ENCODE measurements at regions not wholly inside any gene's neighbourhood (a gene's known extent, or its start where the extent isn't known, plus 50 kb on each side); places are given as distances from the start of the nearest gene placed in this dataset.
A peak's percentile ranks its signal among the peaks of the same experiment; 100 is the strongest.
"Not testable (repeated sequence)": the region's sequence is repeated elsewhere in the genome, so short reads cannot be mapped to it uniquely, and the experiment has no call there.

- DNase-seq (ENCODE audit: low read depth in 3 of 3, low spot score in 2 of 3): peak in 1 of 3 donors; percentile 18
Measured at GRCh38 chr5:100398815-100399214, 136.4 kb upstream of the FAM174A start.

GRCh38 chr5:100379254-100379858 lies 155.8 kb upstream of the FAM174A start:
- not testable (repeated sequence) for DNase-seq (ENCODE audit: low read depth in 3 of 3, low spot score in 2 of 3)

- DNase-seq (ENCODE audit: low read depth in 3 of 3, low spot score in 2 of 3): not testable (repeated sequence)
Measured at GRCh38 chr5:100364757-100365478, 170.3 kb upstream of the FAM174A start.

- DNase-seq (ENCODE audit: low read depth in 3 of 3, low spot score in 2 of 3): not testable (repeated sequence)
Measured at GRCh38 chr5:100364343-100364742, 170.8 kb upstream of the FAM174A start.

DNA sequence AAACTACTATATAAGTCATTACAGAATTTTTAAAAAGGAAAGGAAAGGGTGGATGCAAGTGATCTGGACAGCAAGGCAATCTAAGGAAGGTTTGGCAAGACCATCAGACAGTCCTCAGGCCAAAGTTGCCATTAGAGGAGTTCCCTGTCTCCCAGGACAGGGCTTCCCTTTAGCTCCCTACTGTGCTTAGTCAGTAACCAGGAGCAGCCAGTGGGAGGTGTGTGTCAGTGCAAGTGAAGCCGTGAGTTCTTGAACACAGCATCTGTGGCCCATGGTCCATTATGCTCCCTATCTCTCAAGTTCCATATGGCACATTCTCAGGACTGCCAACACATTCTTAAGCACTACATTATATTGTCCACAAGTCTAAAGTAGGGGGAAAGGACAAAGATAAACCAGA lies 175.2 kb upstream of the FAM174A start:
- not testable (repeated sequence) for DNase-seq (ENCODE audit: low read depth in 3 of 3, low spot score in 2 of 3)

GRCh38 chr5:100346269-100346668 lies 188.9 kb upstream of the FAM174A start:
- not testable (repeated sequence) for DNase-seq (ENCODE audit: low read depth in 3 of 3, low spot score in 2 of 3)

- not testable (repeated sequence) for DNase-seq (ENCODE audit: low read depth in 3 of 3, low spot score in 2 of 3)
Measured at GRCh38 chr5:100341485-100341884, 193.7 kb upstream of the FAM174A start.

- no peak for DNase-seq (ENCODE audit: low read depth in 3 of 3, low spot score in 2 of 3)
Measured at GRCh38 chr5:100322483-100322882, 212.7 kb upstream of the FAM174A start.

DNA sequence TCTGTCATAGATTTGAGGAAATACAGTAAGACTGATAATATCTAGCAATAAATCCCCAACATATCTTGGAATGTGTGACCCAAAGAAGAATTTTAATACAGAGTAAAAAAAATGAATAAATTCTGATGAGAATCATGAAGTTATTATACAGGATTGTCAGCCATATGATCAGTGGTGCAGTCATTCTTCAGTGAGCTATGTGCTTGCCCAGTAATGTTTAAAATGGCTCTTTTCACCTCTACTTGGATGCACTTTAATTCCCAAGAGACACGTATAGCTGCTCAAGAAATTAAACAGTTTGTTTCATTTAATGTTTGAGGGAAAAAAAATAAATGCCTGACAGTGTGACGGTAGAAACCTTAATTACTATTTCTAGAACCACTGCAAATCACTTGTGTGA lies 215.3 kb upstream of the FAM174A start:
- DNase-seq (ENCODE audit: low read depth in 3 of 3, low spot score in 2 of 3): no peak

DNA sequence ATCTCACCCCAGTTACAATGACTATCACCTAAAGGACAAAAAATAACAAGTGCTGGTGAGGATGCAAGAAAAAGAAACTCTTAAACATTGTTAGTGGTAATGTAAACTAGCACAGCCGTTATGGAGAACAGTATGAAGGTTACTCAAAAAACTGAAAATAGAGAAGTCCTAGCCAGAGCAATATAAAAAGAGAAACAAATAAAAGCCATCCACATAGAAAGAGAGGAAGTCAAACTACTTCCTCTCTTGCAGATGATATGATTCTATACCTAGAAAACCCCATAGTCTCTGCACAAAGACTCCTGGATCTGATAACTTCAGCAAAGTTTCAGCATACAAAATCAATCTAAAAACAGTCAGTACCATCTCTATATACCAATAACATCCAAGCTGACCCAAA lies 221.5 kb upstream of the FAM174A start:
- no peak for DNase-seq (ENCODE audit: low read depth in 3 of 3, low spot score in 2 of 3)

DNA sequence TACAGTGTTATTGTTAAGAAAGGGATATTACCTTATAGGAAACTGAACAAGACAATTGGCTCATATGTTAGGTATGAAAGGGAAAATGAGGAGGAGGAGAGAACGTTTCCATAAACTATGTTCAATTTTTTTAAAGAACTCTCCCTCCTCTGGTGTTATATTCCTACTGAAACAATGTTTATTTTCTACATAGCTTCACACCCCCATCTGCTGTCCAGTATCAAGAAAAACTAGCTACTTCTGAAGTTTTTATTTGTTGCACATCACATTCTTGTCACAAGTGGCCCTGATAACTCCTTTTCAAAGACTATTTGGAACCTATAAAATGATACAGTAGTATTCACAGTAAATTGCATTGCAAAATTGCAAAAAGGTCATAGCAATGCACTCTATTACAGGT lies 223.4 kb upstream of the FAM174A start:
- peak in 1 of 3 donors; percentile 4 for DNase-seq (ENCODE audit: low read depth in 3 of 3, low spot score in 2 of 3)

- no peak for DNase-seq (ENCODE audit: low read depth in 3 of 3, low spot score in 2 of 3)
Measured at GRCh38 chr5:100306000-100306399, 229.2 kb upstream of the FAM174A start.

DNA sequence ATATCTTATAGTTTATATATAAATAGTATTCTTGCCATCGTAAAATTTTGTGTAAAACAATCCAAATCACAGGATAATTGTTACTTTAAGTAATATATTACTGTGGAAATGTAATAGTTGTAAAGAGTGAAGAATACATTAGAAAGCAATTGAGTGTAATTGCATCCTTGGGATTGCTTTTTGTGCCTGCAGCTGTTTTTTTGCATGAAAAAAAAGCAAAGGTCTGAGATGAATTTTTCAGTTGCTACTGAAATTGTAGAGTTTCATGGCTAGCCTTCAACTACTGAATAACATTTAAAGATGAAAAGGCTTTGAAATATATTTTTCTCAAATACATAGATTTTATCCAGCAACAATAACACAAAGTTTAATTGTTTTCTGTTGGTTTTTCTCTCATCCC lies 232.0 kb upstream of the FAM174A start:
- no peak for DNase-seq (ENCODE audit: low read depth in 3 of 3, low spot score in 2 of 3)

- no peak for DNase-seq (ENCODE audit: low read depth in 3 of 3, low spot score in 2 of 3)
Measured at GRCh38 chr5:100299261-100299660, 235.9 kb upstream of the FAM174A start.

DNA sequence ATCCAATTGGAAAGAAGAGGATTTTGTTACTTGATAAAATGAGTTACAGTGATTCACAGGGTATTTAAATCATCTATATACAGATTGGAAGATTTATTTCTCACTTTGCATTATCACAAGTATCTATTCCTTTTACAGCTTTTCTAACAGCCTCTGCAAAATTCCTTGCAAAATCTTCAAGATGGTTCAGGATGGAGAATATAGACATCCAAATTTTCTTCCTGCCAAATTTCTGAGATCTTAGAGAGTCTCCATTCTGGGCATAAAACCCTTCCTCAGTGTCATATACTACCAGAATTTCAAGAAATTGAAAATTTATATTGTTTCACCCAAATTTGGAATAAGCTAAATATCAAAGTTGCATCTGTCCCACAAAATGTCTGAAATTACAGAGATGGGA lies 259.1 kb upstream of the FAM174A start:
- DNase-seq (ENCODE audit: low read depth in 3 of 3, low spot score in 2 of 3): no peak

- no peak for DNase-seq (ENCODE audit: low read depth in 3 of 3, low spot score in 2 of 3)
Measured at GRCh38 chr5:100275631-100276030, 259.5 kb upstream of the FAM174A start.

- DNase-seq (ENCODE audit: low read depth in 3 of 3, low spot score in 2 of 3): no peak
Measured at GRCh38 chr5:100273846-100274580, 261.2 kb upstream of the FAM174A start.

DNA sequence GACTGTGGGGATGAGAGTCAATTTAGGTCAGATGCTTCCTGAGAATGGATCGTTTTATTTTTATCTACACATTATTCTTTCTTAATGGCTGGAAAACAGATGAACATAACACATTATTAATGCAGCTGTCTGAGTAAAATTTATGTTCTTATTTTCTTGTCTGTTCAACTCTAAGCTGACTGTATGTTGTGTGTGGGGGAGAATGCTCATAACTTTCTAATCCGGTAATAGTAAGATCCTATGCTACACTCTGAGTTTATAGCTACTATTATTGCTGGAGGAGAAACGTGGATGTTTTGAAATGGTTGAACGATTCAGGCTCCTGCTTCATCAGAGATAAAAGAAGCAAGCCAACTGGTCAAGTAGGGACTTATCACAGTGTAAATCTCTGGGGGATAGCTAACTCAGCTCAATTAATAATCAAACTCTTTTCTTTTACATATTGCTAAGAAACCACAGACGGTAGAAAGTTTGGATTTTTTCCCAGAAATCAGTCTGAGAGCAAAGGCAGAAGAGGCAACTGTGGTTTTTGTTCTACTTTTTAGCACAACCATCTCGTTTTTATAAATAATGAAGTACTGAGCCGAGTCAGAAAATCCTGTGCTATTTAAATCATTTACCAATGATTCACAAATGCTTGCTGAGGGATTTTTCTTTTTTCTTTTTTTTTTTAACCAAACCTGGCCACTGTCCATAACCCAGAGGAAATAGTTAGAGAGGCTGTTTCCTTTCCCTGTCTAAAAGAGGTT lies 265.0 kb upstream of the FAM174A start:
- DNase-seq (ENCODE audit: low read depth in 3 of 3, low spot score in 2 of 3): peak in 1 of 3 donors; percentile 8

- no peak for DNase-seq (ENCODE audit: low read depth in 3 of 3, low spot score in 2 of 3)
Measured at GRCh38 chr5:100260968-100261367, 274.2 kb upstream of the FAM174A start.

DNA sequence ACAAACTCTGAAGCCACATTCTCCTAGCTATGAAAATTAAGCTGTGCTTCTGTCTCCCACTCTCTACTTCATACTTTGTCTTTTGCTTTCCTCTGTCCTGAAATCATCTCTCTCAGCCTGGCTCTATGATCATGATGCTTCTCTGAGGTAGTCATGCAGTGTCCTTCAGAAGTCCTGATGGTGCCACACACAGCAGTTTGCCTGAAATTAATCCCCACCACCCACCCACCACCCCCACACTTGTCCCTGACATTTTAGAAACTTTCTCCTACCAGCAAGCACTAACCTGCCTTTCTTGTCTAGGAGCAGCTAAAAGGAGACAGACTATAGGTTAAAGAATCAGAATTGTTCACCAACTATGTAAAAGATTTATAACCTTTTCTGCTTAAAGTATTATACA lies 282.2 kb upstream of the FAM174A start:
- no peak for DNase-seq (ENCODE audit: low read depth in 3 of 3, low spot score in 2 of 3)

DNA sequence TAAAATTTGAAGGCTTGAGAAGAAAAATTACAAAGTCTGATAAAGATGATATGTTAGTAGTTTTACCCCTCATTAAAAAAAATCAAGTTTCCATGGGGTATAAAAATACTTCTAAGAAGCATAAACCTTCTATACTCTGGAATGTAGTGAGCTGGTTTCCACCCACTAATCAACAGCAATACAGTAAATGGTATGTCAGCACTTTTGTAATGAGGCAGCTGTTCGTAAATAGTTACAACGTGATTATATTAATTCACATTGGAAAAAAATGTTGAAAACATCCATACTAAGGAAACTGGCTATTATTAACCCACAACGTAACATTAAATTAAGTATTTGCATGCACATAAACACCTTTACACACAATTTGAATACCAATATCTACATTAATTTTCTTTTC lies 283.1 kb upstream of the FAM174A start:
- no peak for DNase-seq (ENCODE audit: low read depth in 3 of 3, low spot score in 2 of 3)
